ENCODE measurements at regions not wholly inside any gene's neighbourhood (a gene's known extent, or its start where the extent isn't known, plus 50 kb on each side); places are given as distances from the start of the nearest gene placed in this dataset.

GRCh38 chr1:190679983-190680382, 202.3 kb upstream of the BRINP3 start (continued):
- TF ChIP-seq, protein P1, sequence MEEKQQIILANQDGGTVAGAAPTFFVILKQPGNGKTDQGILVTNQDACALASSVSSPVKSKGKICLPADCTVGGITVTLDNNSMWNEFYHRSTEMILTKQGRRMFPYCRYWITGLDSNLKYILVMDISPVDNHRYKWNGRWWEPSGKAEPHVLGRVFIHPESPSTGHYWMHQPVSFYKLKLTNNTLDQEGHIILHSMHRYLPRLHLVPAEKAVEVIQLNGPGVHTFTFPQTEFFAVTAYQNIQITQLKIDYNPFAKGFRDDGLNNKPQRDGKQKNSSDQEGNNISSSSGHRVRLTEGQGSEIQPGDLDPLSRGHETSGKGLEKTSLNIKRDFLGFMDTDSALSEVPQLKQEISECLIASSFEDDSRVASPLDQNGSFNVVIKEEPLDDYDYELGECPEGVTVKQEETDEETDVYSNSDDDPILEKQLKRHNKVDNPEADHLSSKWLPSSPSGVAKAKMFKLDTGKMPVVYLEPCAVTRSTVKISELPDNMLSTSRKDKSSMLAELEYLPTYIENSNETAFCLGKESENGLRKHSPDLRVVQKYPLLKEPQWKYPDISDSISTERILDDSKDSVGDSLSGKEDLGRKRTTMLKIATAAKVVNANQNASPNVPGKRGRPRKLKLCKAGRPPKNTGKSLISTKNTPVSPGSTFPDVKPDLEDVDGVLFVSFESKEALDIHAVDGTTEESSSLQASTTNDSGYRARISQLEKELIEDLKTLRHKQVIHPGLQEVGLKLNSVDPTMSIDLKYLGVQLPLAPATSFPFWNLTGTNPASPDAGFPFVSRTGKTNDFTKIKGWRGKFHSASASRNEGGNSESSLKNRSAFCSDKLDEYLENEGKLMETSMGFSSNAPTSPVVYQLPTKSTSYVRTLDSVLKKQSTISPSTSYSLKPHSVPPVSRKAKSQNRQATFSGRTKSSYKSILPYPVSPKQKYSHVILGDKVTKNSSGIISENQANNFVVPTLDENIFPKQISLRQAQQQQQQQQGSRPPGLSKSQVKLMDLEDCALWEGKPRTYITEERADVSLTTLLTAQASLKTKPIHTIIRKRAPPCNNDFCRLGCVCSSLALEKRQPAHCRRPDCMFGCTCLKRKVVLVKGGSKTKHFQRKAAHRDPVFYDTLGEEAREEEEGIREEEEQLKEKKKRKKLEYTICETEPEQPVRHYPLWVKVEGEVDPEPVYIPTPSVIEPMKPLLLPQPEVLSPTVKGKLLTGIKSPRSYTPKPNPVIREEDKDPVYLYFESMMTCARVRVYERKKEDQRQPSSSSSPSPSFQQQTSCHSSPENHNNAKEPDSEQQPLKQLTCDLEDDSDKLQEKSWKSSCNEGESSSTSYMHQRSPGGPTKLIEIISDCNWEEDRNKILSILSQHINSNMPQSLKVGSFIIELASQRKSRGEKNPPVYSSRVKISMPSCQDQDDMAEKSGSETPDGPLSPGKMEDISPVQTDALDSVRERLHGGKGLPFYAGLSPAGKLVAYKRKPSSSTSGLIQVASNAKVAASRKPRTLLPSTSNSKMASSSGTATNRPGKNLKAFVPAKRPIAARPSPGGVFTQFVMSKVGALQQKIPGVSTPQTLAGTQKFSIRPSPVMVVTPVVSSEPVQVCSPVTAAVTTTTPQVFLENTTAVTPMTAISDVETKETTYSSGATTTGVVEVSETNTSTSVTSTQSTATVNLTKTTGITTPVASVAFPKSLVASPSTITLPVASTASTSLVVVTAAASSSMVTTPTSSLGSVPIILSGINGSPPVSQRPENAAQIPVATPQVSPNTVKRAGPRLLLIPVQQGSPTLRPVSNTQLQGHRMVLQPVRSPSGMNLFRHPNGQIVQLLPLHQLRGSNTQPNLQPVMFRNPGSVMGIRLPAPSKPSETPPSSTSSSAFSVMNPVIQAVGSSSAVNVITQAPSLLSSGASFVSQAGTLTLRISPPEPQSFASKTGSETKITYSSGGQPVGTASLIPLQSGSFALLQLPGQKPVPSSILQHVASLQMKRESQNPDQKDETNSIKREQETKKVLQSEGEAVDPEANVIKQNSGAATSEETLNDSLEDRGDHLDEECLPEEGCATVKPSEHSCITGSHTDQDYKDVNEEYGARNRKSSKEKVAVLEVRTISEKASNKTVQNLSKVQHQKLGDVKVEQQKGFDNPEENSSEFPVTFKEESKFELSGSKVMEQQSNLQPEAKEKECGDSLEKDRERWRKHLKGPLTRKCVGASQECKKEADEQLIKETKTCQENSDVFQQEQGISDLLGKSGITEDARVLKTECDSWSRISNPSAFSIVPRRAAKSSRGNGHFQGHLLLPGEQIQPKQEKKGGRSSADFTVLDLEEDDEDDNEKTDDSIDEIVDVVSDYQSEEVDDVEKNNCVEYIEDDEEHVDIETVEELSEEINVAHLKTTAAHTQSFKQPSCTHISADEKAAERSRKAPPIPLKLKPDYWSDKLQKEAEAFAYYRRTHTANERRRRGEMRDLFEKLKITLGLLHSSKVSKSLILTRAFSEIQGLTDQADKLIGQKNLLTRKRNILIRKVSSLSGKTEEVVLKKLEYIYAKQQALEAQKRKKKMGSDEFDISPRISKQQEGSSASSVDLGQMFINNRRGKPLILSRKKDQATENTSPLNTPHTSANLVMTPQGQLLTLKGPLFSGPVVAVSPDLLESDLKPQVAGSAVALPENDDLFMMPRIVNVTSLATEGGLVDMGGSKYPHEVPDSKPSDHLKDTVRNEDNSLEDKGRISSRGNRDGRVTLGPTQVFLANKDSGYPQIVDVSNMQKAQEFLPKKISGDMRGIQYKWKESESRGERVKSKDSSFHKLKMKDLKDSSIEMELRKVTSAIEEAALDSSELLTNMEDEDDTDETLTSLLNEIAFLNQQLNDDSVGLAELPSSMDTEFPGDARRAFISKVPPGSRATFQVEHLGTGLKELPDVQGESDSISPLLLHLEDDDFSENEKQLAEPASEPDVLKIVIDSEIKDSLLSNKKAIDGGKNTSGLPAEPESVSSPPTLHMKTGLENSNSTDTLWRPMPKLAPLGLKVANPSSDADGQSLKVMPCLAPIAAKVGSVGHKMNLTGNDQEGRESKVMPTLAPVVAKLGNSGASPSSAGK (IDR thresholded peaks at IDR 0.05): no peak
- no peak for TF ChIP-seq SRSF7 (optimal IDR thresholded peaks at IDR 0.05; ENCODE audit: low read depth, low read length)
- TF ChIP-seq POLR2G (IDR thresholded peaks at IDR 0.05; ENCODE audit: low read depth, low read length): no peak
- no peak for TF ChIP-seq THRB (CRISPR knock-in tag; conservative IDR thresholded peaks at IDR 0.05)
- no peak for TF ChIP-seq MCM3 (IDR thresholded peaks at IDR 0.05)
- TF ChIP-seq TCF3 (CRISPR knock-in tag; IDR thresholded peaks at IDR 0.05): no peak
